Prostate gland (tissue), 2 donors: ENCODE measurements at regions not wholly inside any gene's neighbourhood (a gene's known extent, or its start where the extent isn't known, plus 50 kb on each side); places are given as distances from the start of the nearest gene placed in this dataset.

ENCODE experiments used
- DNase-seq: peaks from one replicate; pipeline ENCODE4 v3.0.0-alpha.2; 2019; ENCODE audit warnings: low spot score
- H3K27ac ChIP-seq, 2 donors: fragments of 200-600 bp; sonication (generic); 2 replicates each; pipeline ENCODE4 v1.5.1; 2017 to 2019
- H3K27me3 ChIP-seq: fragments of 200-600 bp; sonication (generic); replicated peaks from 2 replicates; pipeline ENCODE4 v1.5.1; 2019; ENCODE audit not compliant: insufficient read depth
- H3K36me3 ChIP-seq, 2 donors: fragments of 200-600 bp; sonication (generic); 1 replicate in 1 of 2; 2 replicates in 1 of 2; pipeline versions ENCODE4 v1.5.1 to v1.8.1; 2017 to 2019
- H3K4me1 ChIP-seq: fragments of 200-600 bp; sonication (generic); replicated peaks from 2 replicates; pipeline ENCODE4 v1.5.1; 2019
- H3K4me3 ChIP-seq, 2 donors: fragments of 200-600 bp; sonication (generic); 2 replicates each; pipeline ENCODE4 v1.5.1; 2017 to 2019
- H3K9me3 ChIP-seq: fragments of 200-600 bp; sonication (generic); 2 replicates; pipeline ENCODE4 v1.5.1; 2017
- POLR2A ChIP-seq: fragments of 450-650 bp; IDR thresholded peaks from one replicate; pipeline ENCODE4 v1.6.1; 2016; ENCODE audit warnings: antibody characterized with exemption, mild to moderate bottlenecking
- POLR2AphosphoS5 ChIP-seq: sonication (generic); formaldehyde crosslinking; IDR thresholded peaks from one replicate; pipeline ENCODE4 v1.6.1; 2017; ENCODE audit warnings: antibody characterized with exemption
- WGBS: methylation state at CpG from one replicate; pipeline ENCODE4 v1.1.5; 2018; 5-methylcytosine and 5-hydroxymethylcytosine counted together
- intact Hi-C: fragments of 100-400 bp; cut with DNase I; formaldehyde crosslinking; loops from one replicate; pipeline ENCODE4 v1.14.2; 2022
- TF ChIP-seq, protein P1 (sequence below), 4 experiments: fragments of 200-600 bp in 2 of 4; fragments of 450-650 bp in 2 of 4; sonication (generic) in 2 of 4; IDR thresholded peaks; 1 replicate in 3 of 4; 2 replicates in 1 of 4; pipeline ENCODE4 v1.5.1; 2016 to 2019; ENCODE audit warnings: antibody characterized with exemption in 4 of 4, mild to moderate bottlenecking in 2 of 4, moderate library complexity in 2 of 4

DNA sequence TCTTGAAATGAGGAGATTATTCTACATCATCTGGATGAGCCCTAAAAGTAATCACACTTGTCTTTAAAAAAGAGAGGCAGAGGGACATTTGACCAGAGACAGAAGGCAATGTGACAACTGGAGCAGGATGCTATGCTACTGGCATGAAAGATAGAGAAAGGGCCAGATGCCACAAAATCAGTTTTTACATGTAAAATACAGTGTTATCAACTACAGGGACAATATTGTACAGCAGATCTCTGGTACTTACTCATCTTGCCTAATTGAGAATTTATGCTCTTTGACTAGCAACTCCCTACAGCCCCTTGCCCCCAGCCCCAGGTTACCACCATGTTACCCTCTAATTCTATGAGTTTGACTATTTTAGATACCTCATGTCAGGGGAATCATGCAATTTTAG lies 633.4 kb downstream of the LTN1 start:
- intact Hi-C loops: no loop called here
- H3K36me3 ChIP-seq: no peaks in the 10 kb centered on the region
- H3K27ac ChIP-seq: no peak overlapping the region
- no peak for DNase-seq
- H3K9me3 ChIP-seq: no peaks in the 10 kb centered on the region
- TF ChIP-seq, protein P1, sequence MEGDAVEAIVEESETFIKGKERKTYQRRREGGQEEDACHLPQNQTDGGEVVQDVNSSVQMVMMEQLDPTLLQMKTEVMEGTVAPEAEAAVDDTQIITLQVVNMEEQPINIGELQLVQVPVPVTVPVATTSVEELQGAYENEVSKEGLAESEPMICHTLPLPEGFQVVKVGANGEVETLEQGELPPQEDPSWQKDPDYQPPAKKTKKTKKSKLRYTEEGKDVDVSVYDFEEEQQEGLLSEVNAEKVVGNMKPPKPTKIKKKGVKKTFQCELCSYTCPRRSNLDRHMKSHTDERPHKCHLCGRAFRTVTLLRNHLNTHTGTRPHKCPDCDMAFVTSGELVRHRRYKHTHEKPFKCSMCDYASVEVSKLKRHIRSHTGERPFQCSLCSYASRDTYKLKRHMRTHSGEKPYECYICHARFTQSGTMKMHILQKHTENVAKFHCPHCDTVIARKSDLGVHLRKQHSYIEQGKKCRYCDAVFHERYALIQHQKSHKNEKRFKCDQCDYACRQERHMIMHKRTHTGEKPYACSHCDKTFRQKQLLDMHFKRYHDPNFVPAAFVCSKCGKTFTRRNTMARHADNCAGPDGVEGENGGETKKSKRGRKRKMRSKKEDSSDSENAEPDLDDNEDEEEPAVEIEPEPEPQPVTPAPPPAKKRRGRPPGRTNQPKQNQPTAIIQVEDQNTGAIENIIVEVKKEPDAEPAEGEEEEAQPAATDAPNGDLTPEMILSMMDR (IDR thresholded peaks at IDR 0.05): no peak
- TF ChIP-seq POLR2AphosphoS5 (no peak), POLR2A (no peak)
- no peaks in the 10 kb centered on the region for H3K4me1 ChIP-seq
- H3K4me3 ChIP-seq: no peak overlapping the region
- no peaks in the 10 kb centered on the region for H3K27me3 ChIP-seq

DNA sequence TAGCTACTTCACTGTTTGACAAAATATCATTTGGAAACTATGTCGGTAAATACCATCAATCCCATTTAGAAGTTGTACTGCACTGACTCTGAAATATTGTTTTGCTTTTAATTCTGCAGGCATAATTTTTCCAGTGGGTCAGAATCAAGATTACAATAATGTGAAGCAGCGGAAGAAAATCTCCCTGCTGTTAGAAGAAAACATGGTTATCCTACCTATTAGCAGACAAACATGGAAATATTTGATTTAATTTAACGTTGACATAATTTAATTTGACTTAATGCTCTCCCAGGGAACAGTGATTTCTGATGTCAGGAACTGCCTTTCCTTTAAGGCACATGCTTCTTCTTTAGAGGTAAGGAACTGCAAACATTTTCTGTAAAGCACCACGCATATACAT lies 634.0 kb downstream of the LTN1 start:
- DNase-seq: no peak
- TF ChIP-seq, protein P1 (IDR thresholded peaks at IDR 0.05): no peak
- TF ChIP-seq POLR2AphosphoS5 (no peak), POLR2A (no peak)
- no peaks in the 10 kb centered on the region for H3K9me3 ChIP-seq
- no peaks in the 10 kb centered on the region for H3K27me3 ChIP-seq
- intact Hi-C loops: no loop called here
- H3K36me3 ChIP-seq: no peaks in the 10 kb centered on the region
- no peaks in the 10 kb centered on the region for H3K4me1 ChIP-seq
- H3K27ac ChIP-seq: no peak overlapping the region
- WGBS: 91% methylated on average over 4 of the region's 4 CpGs
- no peak overlapping the region for H3K4me3 ChIP-seq

- intact Hi-C loops: no loop called here
- 94% methylated on average over 1 of the region's 1 CpG for WGBS
- TF ChIP-seq, protein P1 (IDR thresholded peaks at IDR 0.05): no peak
- TF ChIP-seq POLR2A: no peak
Observed at GRCh38 chr21:28358170-28358569, 634.5 kb downstream of the LTN1 start.

GRCh38 chr21:28357743-28358142 lies 634.9 kb downstream of the LTN1 start:
- Histone ChIP-seq H3K4me3 (no peak overlapping the region), H3K4me1 (no peaks in the 10 kb centered on the region), H3K9me3 (no peaks in the 10 kb centered on the region), H3K36me3 (no peaks in the 10 kb centered on the region), H3K27me3 (no peaks in the 10 kb centered on the region), H3K27ac (no peak overlapping the region)
- TF ChIP-seq POLR2AphosphoS5 (no peak), POLR2A (no peak)
- TF ChIP-seq, protein P1 (IDR thresholded peaks at IDR 0.05): no peak
- no peak for DNase-seq
- 92% methylated on average over 3 of the region's 3 CpGs for WGBS
- intact Hi-C loops: no loop called here

More at GRCh38 chr21:28358170-28358569, 634.5 kb downstream of the LTN1 start:
- Histone ChIP-seq H3K4me1 (no peaks in the 10 kb centered on the region), H3K4me3 (no peak overlapping the region), H3K27ac (no peak overlapping the region), H3K36me3 (no peaks in the 10 kb centered on the region), H3K27me3 (no peaks in the 10 kb centered on the region), H3K9me3 (no peaks in the 10 kb centered on the region)
- DNase-seq: no peak

- H3K4me3 ChIP-seq: no peak overlapping the region
- WGBS: 92% methylated on average over 2 of the region's 2 CpGs
- H3K27me3 ChIP-seq: no peaks in the 10 kb centered on the region
- no peaks in the 10 kb centered on the region for H3K4me1 ChIP-seq
- intact Hi-C loops: no loop called here
- TF ChIP-seq, protein P1 (IDR thresholded peaks at IDR 0.05): no peak
- TF ChIP-seq POLR2AphosphoS5: no peak
- no peak for TF ChIP-seq POLR2A
- no peak overlapping the region for H3K27ac ChIP-seq
- no peak for DNase-seq
- no peaks in the 10 kb centered on the region for H3K36me3 ChIP-seq
- no peaks in the 10 kb centered on the region for H3K9me3 ChIP-seq
Observed at GRCh38 chr21:28356422-28356821, 636.3 kb downstream of the LTN1 start.
